ENCODE measurements at regions not wholly inside any gene's neighbourhood (a gene's known extent, or its start where the extent isn't known, plus 50 kb on each side); places are given as distances from the start of the nearest gene placed in this dataset.

DNA sequence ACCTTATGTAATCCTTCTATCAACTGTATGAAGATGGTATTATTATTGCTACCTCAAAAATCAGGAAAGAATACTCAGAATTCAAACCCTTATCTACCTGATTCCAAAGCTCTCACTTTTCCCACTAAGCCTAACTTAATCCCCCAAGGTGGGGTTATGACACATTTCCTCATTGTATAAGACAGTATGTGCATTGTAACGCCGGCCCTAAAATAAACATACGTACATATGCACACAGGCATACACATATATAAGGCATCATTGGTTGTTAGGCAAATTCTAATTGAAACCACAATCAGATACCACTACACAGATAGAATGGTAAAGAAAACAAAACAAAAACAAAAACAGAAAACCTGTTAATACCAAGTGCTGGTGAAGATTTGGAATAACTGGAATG lies 556.5 kb downstream of the INHBA start:
- H3K36me3 ChIP-seq (replicated peaks; ENCODE audit: low read depth, low read length), result no peaks in the 10 kb centered on the region
- no peak overlapping the region for H3K27ac ChIP-seq (ENCODE audit: low read length)
- H3K79me2 ChIP-seq (ENCODE audit: low read length), result no peaks in the 10 kb centered on the region
- no peaks in the 10 kb centered on the region for H3K27me3 ChIP-seq (ENCODE audit: low read depth, low read length)
- no peaks in the 10 kb centered on the region for H3K4me1 ChIP-seq (ENCODE audit: low read length)
- no peak overlapping the region for H3K9ac ChIP-seq (ENCODE audit: low read length)
- no peak overlapping the region for H3K4me3 ChIP-seq (ENCODE audit: low read length)
- H4K20me1 ChIP-seq (ENCODE audit: insufficient read depth, low read length), result no peaks in the 10 kb centered on the region
- H3K4me2 ChIP-seq (ENCODE audit: low read length), result no peak overlapping the region
- no peak overlapping the region for H2AFZ ChIP-seq (ENCODE audit: low read depth, low read length)
- TF ChIP-seq, protein P1, sequence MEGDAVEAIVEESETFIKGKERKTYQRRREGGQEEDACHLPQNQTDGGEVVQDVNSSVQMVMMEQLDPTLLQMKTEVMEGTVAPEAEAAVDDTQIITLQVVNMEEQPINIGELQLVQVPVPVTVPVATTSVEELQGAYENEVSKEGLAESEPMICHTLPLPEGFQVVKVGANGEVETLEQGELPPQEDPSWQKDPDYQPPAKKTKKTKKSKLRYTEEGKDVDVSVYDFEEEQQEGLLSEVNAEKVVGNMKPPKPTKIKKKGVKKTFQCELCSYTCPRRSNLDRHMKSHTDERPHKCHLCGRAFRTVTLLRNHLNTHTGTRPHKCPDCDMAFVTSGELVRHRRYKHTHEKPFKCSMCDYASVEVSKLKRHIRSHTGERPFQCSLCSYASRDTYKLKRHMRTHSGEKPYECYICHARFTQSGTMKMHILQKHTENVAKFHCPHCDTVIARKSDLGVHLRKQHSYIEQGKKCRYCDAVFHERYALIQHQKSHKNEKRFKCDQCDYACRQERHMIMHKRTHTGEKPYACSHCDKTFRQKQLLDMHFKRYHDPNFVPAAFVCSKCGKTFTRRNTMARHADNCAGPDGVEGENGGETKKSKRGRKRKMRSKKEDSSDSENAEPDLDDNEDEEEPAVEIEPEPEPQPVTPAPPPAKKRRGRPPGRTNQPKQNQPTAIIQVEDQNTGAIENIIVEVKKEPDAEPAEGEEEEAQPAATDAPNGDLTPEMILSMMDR (IDR thresholded peaks at IDR 0.05; ENCODE audit: low read depth, low read length), result no peak
- no peak for TF ChIP-seq EZH2phosphoT487 (IDR thresholded peaks at IDR 0.05; ENCODE audit: low read depth)
- H3K9me3 ChIP-seq (ENCODE audit: insufficient read depth, low read length), result no peaks in the 10 kb centered on the region

DNA sequence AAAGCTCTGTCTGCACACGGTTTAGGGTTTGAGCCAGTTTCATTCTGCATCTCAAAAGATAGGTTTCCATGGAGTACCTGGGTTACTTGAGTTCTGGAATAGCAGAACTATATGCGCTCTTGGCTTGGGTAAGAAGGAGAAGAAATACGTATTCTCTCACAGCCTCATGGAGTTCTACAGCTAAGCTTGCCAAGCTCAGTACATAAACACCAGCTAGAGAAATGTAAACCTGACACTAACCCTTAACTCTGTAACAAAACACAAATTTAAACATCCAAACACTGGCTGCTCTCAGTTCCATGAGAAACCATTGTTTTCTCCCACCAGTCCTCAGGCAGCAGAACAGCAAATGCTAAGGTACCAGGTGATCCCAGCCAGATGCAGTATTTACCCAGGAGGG lies 557.2 kb downstream of the INHBA start:
- Histone ChIP-seq H3K27me3 (ENCODE audit: low read depth, low read length) (no peaks in the 10 kb centered on the region), H3K9ac (ENCODE audit: low read length) (no peak overlapping the region), H4K20me1 (ENCODE audit: insufficient read depth, low read length) (no peaks in the 10 kb centered on the region), H3K9me3 (ENCODE audit: insufficient read depth, low read length) (no peaks in the 10 kb centered on the region), H3K4me3 (ENCODE audit: low read length) (no peak overlapping the region), H3K4me2 (ENCODE audit: low read length) (no peak overlapping the region), H2AFZ (ENCODE audit: low read depth, low read length) (no peak overlapping the region), H3K79me2 (ENCODE audit: low read length) (no peaks in the 10 kb centered on the region), H3K27ac (ENCODE audit: low read length) (no peak overlapping the region), H3K36me3 (replicated peaks; ENCODE audit: low read depth, low read length) (no peaks in the 10 kb centered on the region), H3K4me1 (ENCODE audit: low read length) (no peaks in the 10 kb centered on the region)
- TF ChIP-seq, protein P1 (IDR thresholded peaks at IDR 0.05; ENCODE audit: low read depth, low read length), result no peak
- no peak for TF ChIP-seq EZH2phosphoT487 (IDR thresholded peaks at IDR 0.05; ENCODE audit: low read depth)

DNA sequence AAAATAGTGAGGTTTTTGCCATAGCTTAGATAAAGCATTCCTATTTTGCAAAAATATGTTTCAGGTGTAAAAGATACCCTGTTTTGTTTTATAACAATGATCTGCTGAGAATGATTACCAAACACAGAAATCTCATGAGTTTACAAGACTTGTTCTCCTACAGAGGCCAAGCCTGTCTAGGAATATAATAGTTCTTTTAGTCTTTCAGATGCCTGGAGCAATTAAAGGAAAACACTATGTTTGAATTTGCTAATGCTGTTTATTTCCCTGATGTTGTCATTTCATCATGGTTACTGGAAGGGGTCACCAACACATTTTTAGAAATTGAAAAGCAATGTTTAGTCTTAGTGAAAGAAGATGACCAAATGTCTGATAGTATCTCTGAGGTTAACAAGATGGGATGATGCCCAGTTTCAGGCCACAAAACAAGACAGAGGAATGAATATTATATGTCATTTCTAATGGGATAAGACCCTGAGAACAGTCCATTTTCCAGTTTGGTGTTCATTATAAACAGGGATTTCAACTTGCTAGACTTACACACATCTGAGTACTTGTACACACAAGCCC lies 559.9 kb downstream of the INHBA start:
- no peak overlapping the region for H3K9ac ChIP-seq (ENCODE audit: low read length)
- TF ChIP-seq EZH2phosphoT487 (IDR thresholded peaks at IDR 0.05; ENCODE audit: low read depth), result no peak
- TF ChIP-seq, protein P1 (IDR thresholded peaks at IDR 0.05; ENCODE audit: low read depth, low read length), result no peak
- no peaks in the 10 kb centered on the region for H4K20me1 ChIP-seq (ENCODE audit: insufficient read depth, low read length)
- H3K9me3 ChIP-seq (ENCODE audit: insufficient read depth, low read length), result no peaks in the 10 kb centered on the region
- no peak overlapping the region for H2AFZ ChIP-seq (ENCODE audit: low read depth, low read length)
- no peaks in the 10 kb centered on the region for H3K79me2 ChIP-seq (ENCODE audit: low read length)
- no peak overlapping the region for H3K4me3 ChIP-seq (ENCODE audit: low read length)
- H3K4me1 ChIP-seq (ENCODE audit: low read length), result peaks cover 2% of the 10 kb centered on the region; the same call in 1 of the 2 replicates
- no peak overlapping the region for H3K4me2 ChIP-seq (ENCODE audit: low read length)
- no peaks in the 10 kb centered on the region for H3K27me3 ChIP-seq (ENCODE audit: low read depth, low read length)
- no peak overlapping the region for H3K27ac ChIP-seq (ENCODE audit: low read length)
- H3K36me3 ChIP-seq (replicated peaks; ENCODE audit: low read depth, low read length), result no peaks in the 10 kb centered on the region

DNA sequence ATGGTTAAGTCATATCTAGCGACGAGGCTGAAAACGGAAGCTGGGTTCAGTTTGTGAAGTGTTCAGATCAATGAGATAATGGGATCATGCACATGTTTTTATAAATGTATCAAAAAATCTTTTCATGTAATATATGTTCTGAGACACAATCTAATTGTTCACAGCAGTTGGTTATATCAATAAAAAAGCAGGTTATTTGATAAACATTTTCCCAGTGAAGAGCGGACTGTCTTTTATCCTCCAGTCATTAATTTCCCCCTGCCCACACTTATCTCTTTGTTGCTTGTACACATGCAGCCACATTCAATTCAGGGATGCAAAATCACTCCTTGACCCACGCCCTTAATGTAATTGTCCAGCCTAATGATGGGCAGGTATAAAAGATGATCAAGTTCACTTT lies 563.1 kb downstream of the INHBA start:
- no peak overlapping the region for H2AFZ ChIP-seq (ENCODE audit: low read depth, low read length)
- no peak overlapping the region for H3K9ac ChIP-seq (ENCODE audit: low read length)
- H3K4me2 ChIP-seq (ENCODE audit: low read length), result no peak overlapping the region
- H3K4me3 ChIP-seq (ENCODE audit: low read length), result no peak overlapping the region
- no peaks in the 10 kb centered on the region for H3K79me2 ChIP-seq (ENCODE audit: low read length)
- H4K20me1 ChIP-seq (ENCODE audit: insufficient read depth, low read length), result no peaks in the 10 kb centered on the region
- no peaks in the 10 kb centered on the region for H3K36me3 ChIP-seq (replicated peaks; ENCODE audit: low read depth, low read length)
- TF ChIP-seq EZH2phosphoT487 (IDR thresholded peaks at IDR 0.05; ENCODE audit: low read depth), result no peak
- TF ChIP-seq, protein P1 (IDR thresholded peaks at IDR 0.05; ENCODE audit: low read depth, low read length), result no peak
- no peaks in the 10 kb centered on the region for H3K27me3 ChIP-seq (ENCODE audit: low read depth, low read length)
- no peaks in the 10 kb centered on the region for H3K9me3 ChIP-seq (ENCODE audit: insufficient read depth, low read length)
- H3K27ac ChIP-seq (ENCODE audit: low read length), result no peak overlapping the region
- peaks cover 9% of the 10 kb centered on the region for H3K4me1 ChIP-seq (ENCODE audit: low read length)

Data from OCI-LY3 (cell line).